Ectodermal cell (in vitro differentiated cells): ENCODE measurements at regions not wholly inside any gene's neighbourhood (a gene's known extent, or its start where the extent isn't known, plus 50 kb on each side); places are given as distances from the start of the nearest gene placed in this dataset.

ENCODE experiments used
- H3K27ac ChIP-seq: 2 replicates; pipeline ENCODE4 v1.7.0; 2013; ENCODE audit warnings: mild to moderate bottlenecking, low read depth, low read length; ENCODE audit not compliant: insufficient read depth, poor library complexity, severe bottlenecking
- H3K27me3 ChIP-seq: 2 replicates; pipeline ENCODE4 v1.7.0; 2013; ENCODE audit warnings: mild to moderate bottlenecking, low read length; ENCODE audit not compliant: insufficient read depth, control insufficient read depth, poor library complexity, severe bottlenecking
- H3K36me3 ChIP-seq: one replicate; pipeline ENCODE4 v1.7.0; 2013; ENCODE audit warnings: low read length; ENCODE audit not compliant: control insufficient read depth, insufficient read depth
- H3K4me1 ChIP-seq: one replicate; pipeline ENCODE4 v1.7.0; 2013; ENCODE audit warnings: low read length; ENCODE audit not compliant: control insufficient read depth, insufficient read depth
- H3K4me3 ChIP-seq: 2 replicates; pipeline ENCODE4 v1.7.0; 2013; ENCODE audit warnings: low read depth, low read length, control low read depth; ENCODE audit not compliant: insufficient read depth
- H3K9me3 ChIP-seq: 2 replicates; pipeline ENCODE4 v1.7.0; 2013; ENCODE audit warnings: mild to moderate bottlenecking, low read length, moderate library complexity; ENCODE audit not compliant: control insufficient read depth
- WGBS, 2 experiments: methylation state at CpG; one replicate each; pipeline ENCODE4 v1.1.7; 2013; ENCODE audit warnings: missing lambda C conversion rate in 2 of 2; 5-methylcytosine and 5-hydroxymethylcytosine counted together

- no peaks in the 10 kb centered on the region for H3K9me3 ChIP-seq
- no peaks in the 10 kb centered on the region for H3K27me3 ChIP-seq
- 87 to 88% methylated on average over 4 of the region's 4 CpGs for WGBS, 2 experiments
- peaks cover 10% of the 10 kb centered on the region for H3K4me1 ChIP-seq
- H3K4me3 ChIP-seq, result no peak overlapping the region
- peak overlapping the region; percentile 27 for H3K27ac ChIP-seq
- no peaks in the 10 kb centered on the region for H3K36me3 ChIP-seq
These were observed 124.7 kb upstream of the MARCKS start for GRCh38 chr6:113732384-113732966.

DNA sequence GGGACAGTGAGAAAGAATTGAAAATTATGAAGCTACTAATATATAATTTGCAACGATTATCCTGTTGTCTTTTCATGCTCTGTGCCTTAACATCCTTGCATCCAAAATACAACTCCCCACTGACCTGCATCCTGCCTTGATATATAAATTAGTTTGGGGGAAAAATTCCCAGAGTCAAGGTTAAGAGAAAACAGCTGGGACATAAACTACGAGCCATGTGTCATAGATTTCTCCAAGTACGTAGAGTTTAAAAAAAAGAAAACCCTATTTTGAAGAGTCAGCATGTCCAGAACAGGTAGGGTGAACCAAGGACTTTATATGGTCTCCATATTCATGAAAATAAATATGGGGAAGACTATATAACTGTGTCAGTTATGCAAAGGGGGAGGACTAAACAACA is 123.8 kb upstream of the MARCKS start:
- no peaks in the 10 kb centered on the region for H3K27me3 ChIP-seq
- no peak overlapping the region for H3K4me3 ChIP-seq
- H3K27ac ChIP-seq, result no peak overlapping the region
- H3K9me3 ChIP-seq, result no peaks in the 10 kb centered on the region
- H3K4me1 ChIP-seq, result peaks cover 10% of the 10 kb centered on the region
- WGBS, 2 experiments, result 91 to 100% methylated on average over 2 to 3 of the region's 3 CpGs
- no peaks in the 10 kb centered on the region for H3K36me3 ChIP-seq

DNA sequence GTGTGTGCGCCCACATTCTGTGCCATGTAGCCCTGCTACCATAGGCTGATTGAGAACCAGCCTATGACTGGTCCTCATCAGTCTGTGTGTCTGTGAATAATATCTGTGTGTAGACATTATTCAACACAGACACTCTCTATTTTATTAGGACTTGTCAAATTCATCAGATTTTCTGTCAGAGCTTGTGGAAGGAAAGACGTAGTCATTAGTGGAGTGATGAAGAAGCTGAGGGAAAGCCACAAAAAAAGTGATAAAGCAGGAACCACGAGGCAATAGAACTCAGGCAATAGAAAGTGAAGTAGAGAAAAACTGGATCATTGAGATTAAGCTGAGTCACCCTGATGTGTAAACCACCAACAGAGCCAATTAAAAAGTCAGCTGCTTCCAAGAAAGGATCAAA is 122.2 kb upstream of the MARCKS start:
- Histone ChIP-seq H3K4me1 (peaks cover 10% of the 10 kb centered on the region), H3K9me3 (no peaks in the 10 kb centered on the region), H3K27me3 (no peaks in the 10 kb centered on the region), H3K4me3 (no peak overlapping the region), H3K36me3 (no peaks in the 10 kb centered on the region), H3K27ac (no peak overlapping the region)
- 94 to 96% methylated on average over 3 of the region's 3 CpGs for WGBS, 2 experiments

DNA sequence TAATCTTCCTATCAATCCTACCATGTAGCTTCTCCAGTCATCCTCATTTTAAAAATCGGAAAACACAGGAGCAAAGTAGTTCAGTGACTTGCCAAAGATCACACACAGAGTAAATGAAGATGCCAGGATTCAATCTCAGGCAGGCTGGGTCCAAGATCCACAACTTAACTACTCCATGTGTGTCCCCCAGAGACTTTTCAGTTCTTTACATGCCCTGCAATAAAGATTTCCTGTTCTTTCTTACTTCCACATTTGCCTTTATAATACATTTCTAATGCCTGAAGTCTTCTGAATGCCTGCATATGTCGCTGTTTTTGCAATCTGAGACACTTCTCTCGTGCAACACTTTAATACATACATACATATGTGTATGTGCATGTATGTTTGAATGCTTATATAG is 121.7 kb upstream of the MARCKS start:
- Histone ChIP-seq H3K27me3 (no peaks in the 10 kb centered on the region), H3K4me1 (peaks cover 10% of the 10 kb centered on the region), H3K9me3 (no peaks in the 10 kb centered on the region), H3K4me3 (no peak overlapping the region), H3K27ac (no peak overlapping the region), H3K36me3 (no peaks in the 10 kb centered on the region)
- WGBS, 2 experiments, result 89 to 94% methylated on average over 1 to 2 of the region's 3 CpGs

DNA sequence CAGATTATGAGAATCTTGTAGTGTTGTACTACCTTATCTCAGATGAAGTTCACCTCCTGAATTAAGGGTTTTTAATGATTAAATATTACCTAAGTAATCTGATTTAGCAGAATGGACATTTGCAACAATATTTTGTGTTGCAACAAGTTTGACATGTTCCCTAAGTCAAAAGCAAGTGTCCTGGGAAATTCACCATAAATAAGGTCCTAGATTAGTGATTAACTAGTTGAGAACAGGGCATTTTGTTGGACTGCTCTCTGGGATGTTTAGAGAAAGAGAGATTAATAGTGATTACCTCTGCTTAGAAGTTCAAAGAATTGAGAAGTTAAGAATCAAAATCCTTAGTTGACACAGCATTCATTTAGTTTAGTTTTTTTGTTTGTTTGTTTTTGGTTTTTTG is 120.2 kb upstream of the MARCKS start:
- H3K36me3 ChIP-seq, result no peaks in the 10 kb centered on the region
- H3K9me3 ChIP-seq, result no peaks in the 10 kb centered on the region
- H3K27ac ChIP-seq, result no peak overlapping the region
- H3K4me3 ChIP-seq, result no peak overlapping the region
- H3K4me1 ChIP-seq, result peaks cover 10% of the 10 kb centered on the region
- H3K27me3 ChIP-seq, result no peaks in the 10 kb centered on the region

GRCh38 chr6:113739041-113739655 is 118.0 kb upstream of the MARCKS start:
- WGBS, 2 experiments, result 84 to 93% methylated on average over 4 of the region's 4 CpGs
- no peaks in the 10 kb centered on the region for H3K4me1 ChIP-seq
- H3K36me3 ChIP-seq, result no peaks in the 10 kb centered on the region
- no peaks in the 10 kb centered on the region for H3K27me3 ChIP-seq
- no peak overlapping the region for H3K27ac ChIP-seq
- no peak overlapping the region for H3K4me3 ChIP-seq
- no peaks in the 10 kb centered on the region for H3K9me3 ChIP-seq

- Histone ChIP-seq H3K27ac (no peak overlapping the region), H3K27me3 (no peaks in the 10 kb centered on the region), H3K9me3 (no peaks in the 10 kb centered on the region), H3K4me3 (no peak overlapping the region), H3K4me1 (no peaks in the 10 kb centered on the region), H3K36me3 (no peaks in the 10 kb centered on the region)
These were observed 115.5 kb upstream of the MARCKS start for GRCh38 chr6:113741651-113742050.

DNA sequence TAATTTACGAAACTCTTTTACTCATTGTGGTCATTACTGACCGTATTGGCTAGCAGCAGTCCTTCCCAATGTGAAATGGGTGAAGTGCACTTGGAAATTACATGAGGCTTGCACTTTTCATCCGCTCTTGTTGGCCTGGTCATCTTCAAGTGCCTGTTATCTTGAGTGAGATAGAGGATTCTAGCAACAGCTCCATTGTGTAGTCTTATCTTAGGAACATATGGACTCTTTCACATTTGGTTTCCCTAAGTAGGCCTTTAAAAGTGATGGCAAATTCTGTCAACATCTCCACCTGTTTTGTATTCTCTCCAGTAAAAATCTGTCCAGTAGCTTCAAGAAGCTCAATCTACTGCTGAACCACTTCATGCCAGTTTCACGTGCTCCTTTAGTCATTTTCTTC is 114.8 kb upstream of the MARCKS start:
- Histone ChIP-seq H3K9me3 (no peaks in the 10 kb centered on the region), H3K4me3 (no peak overlapping the region), H3K4me1 (no peaks in the 10 kb centered on the region), H3K27ac (no peak overlapping the region), H3K36me3 (no peaks in the 10 kb centered on the region), H3K27me3 (no peaks in the 10 kb centered on the region)
- 94 to 96% methylated on average over 4 of the region's 4 CpGs for WGBS, 2 experiments

- H3K27ac ChIP-seq, result no peak overlapping the region
- 92% methylated on average over 2 to 3 of the region's 3 CpGs for WGBS, 2 experiments
- H3K27me3 ChIP-seq, result no peaks in the 10 kb centered on the region
- H3K4me3 ChIP-seq, result no peak overlapping the region
- H3K4me1 ChIP-seq, result no peaks in the 10 kb centered on the region
- H3K36me3 ChIP-seq, result no peaks in the 10 kb centered on the region
- no peaks in the 10 kb centered on the region for H3K9me3 ChIP-seq
These were observed 112.3 kb upstream of the MARCKS start for GRCh38 chr6:113744861-113745260.

DNA sequence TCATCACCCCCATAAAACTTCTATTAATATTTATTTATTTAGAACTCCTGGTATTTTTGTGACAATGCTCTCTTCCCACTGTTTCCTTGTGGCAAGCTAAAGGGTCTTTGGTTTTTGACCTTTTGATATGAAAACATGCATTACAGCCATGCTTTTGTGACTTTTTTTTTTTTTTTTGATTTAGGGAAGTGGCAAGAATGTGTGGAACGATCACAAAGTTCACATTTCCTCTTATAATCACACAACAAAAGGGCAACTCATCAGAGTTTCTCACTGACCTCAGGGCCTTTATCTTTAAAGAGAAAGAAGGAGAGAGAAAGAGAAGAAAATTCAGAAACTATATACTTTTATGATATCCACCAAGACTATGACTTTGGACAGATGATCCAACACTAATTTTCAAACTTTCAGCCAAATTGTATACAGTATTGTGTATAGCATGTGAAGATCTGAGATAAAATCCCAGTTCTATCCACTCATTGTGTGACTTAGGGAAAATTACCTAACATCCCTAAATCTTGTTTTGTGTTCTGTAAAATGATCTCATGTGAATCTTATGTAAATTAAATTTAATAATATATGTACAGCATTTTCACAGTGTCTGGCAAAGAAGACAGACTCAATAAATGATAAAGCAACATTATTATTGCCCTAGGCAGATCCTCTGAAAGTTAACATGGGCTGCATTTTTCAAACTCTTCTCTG is 106.8 kb upstream of the MARCKS start:
- Histone ChIP-seq H3K9me3 (no peaks in the 10 kb centered on the region), H3K4me1 (no peaks in the 10 kb centered on the region), H3K4me3 (no peak overlapping the region), H3K27ac (no peak overlapping the region), H3K36me3 (no peaks in the 10 kb centered on the region), H3K27me3 (no peaks in the 10 kb centered on the region)
- WGBS, 2 experiments, result no CpG with 5 or more reads among the region's 1 CpG
